HG02981 (cell line): ENCODE measurements at regions not wholly inside any gene's neighbourhood (a gene's known extent, or its start where the extent isn't known, plus 50 kb on each side); places are given as distances from the start of the nearest gene placed in this dataset.
"Not testable (repeated sequence)": the region's sequence is repeated elsewhere in the genome, so short reads cannot be mapped to it uniquely, and the experiment has no call there.

ENCODE experiments used
- ATAC-seq: cut with Tn5 transposase; IDR thresholded peaks from one replicate; pipeline ENCODE4 v1.9.1; 2021; ENCODE audit warnings: mild to moderate bottlenecking, moderate library complexity; ENCODE audit not compliant: unreplicated experiment

GRCh38 chr9:31045810-31046209, 1338.6 kb upstream of the ACO1 start:
- no peak for ATAC-seq

- ATAC-seq: not testable (repeated sequence)
These were observed 1322.9 kb upstream of the ACO1 start for GRCh38 chr9:31061592-31061991.

GRCh38 chr9:31065691-31066090, 1318.8 kb upstream of the ACO1 start:
- no peak for ATAC-seq

GRCh38 chr9:31067418-31067817, 1317.0 kb upstream of the ACO1 start:
- no peak for ATAC-seq

GRCh38 chr9:31071606-31072286, 1312.7 kb upstream of the ACO1 start:
- ATAC-seq: no peak

GRCh38 chr9:31078175-31078574, 1306.3 kb upstream of the ACO1 start:
- no peak for ATAC-seq

- no peak for ATAC-seq
These were observed 1300.1 kb upstream of the ACO1 start for GRCh38 chr9:31084350-31084749.

- ATAC-seq: no peak
These were observed 1294.8 kb upstream of the ACO1 start for GRCh38 chr9:31089549-31090221.

GRCh38 chr9:31100311-31100710, 1284.1 kb upstream of the ACO1 start:
- ATAC-seq: no peak

GRCh38 chr9:31103836-31104235, 1280.6 kb upstream of the ACO1 start:
- no peak for ATAC-seq

GRCh38 chr9:31104249-31104648, 1280.2 kb upstream of the ACO1 start:
- ATAC-seq: no peak

- no peak for ATAC-seq
These were observed 1272.0 kb upstream of the ACO1 start for GRCh38 chr9:31112491-31112890.

GRCh38 chr9:31114346-31114745, 1270.1 kb upstream of the ACO1 start:
- ATAC-seq: no peak

- ATAC-seq: peak; percentile 56
These were observed 1264.5 kb upstream of the ACO1 start for GRCh38 chr9:31119890-31120454.

GRCh38 chr9:31124389-31124788, 1260.1 kb upstream of the ACO1 start:
- no peak for ATAC-seq

- ATAC-seq: no peak
These were observed 1248.9 kb upstream of the ACO1 start for GRCh38 chr9:31135567-31135966.

- no peak for ATAC-seq
These were observed 1247.9 kb upstream of the ACO1 start for GRCh38 chr9:31136524-31136923.

- no peak for ATAC-seq
These were observed 1247.0 kb upstream of the ACO1 start for GRCh38 chr9:31137176-31138160.

GRCh38 chr9:31140316-31140715, 1244.1 kb upstream of the ACO1 start:
- no peak for ATAC-seq

GRCh38 chr9:31142456-31142855, 1242.0 kb upstream of the ACO1 start:
- ATAC-seq: no peak

- ATAC-seq: no peak
These were observed 1239.8 kb upstream of the ACO1 start for GRCh38 chr9:31144614-31145013.
